HepG2 (cell line): ENCODE measurements at regions not wholly inside any gene's neighbourhood (a gene's known extent, or its start where the extent isn't known, plus 50 kb on each side); places are given as distances from the start of the nearest gene placed in this dataset.
A peak's percentile ranks its signal among the peaks of the same experiment; 100 is the strongest.

Experiments
- ATAC-seq: fragments of 200-7000 bp; cut with Tn5 transposase; 3 replicates; pipeline ENCODE4 v1.9.1; 2020; ENCODE audit warnings: mild to moderate bottlenecking, moderate library complexity
- BruUV-seq: library from RNA; stranded (reverse); fragments of 400-500 nt; replicated peaks from 2 replicates; lab custom pipeline; 2021; lab: Mats Ljungman, UMichigan
- CTCF ChIA-PET: fragments of 300-600 bp; formaldehyde crosslinking; extraction: SDS; loops from one replicate; lab custom pipeline; 2021; ENCODE audit warnings: low total read pairs, inconsistent platforms, low intra/inter-chr PET ratio; lab: Yijun Ruan, JAX
- POLR2A ChIA-PET: fragments of 350-600 bp; sonication (Branson Sonifier 250); formaldehyde crosslinking; loops from one replicate; lab custom pipeline; 2020; ENCODE audit warnings: antibody characterized with exemption, inconsistent platforms; lab: Yijun Ruan, JAX
- DNase-seq: peaks from one replicate; pipeline ENCODE4 v3.0.0-alpha.2; 2015; ENCODE audit warnings: low spot score
- FAIRE-seq: peaks from 3 replicates; lab custom pipeline; 2011; peaks lifted over from hg19 to GRCh38; lab: Jason Lieb, UNC
- H2AFZ ChIP-seq: one replicate; pipeline ENCODE4 v1.6.1; 2011; ENCODE audit warnings: low read length, inconsistent platforms
- H3K27ac ChIP-seq: fragments of 300-600 bp; 3 replicates; pipeline ENCODE4 v1.8.0; 2011; ENCODE audit warnings: mixed run types, mild to moderate bottlenecking, mixed read lengths, low read length, inconsistent platforms; ENCODE audit not compliant: insufficient read depth; ENCODE audit errors: extremely low read length
- H3K27me3 ChIP-seq, 2 experiments: fragments of 200-600 bp in 1 of 2; 2 replicates in 1 of 2; 3 replicates in 1 of 2; pipeline versions ENCODE4 v1.6.0 to v1.8.0; 2011; ENCODE audit warnings: low read length in 2 of 2, mild to moderate bottlenecking in 2 of 2, moderate library complexity in 2 of 2, inconsistent platforms in 1 of 2; ENCODE audit not compliant: insufficient read depth in 2 of 2, control insufficient read depth in 1 of 2
- H3K36me3 ChIP-seq, 2 experiments: fragments of 200-600 bp in 1 of 2; replicated peaks in 1 of 2; 2 replicates in 1 of 2; 3 replicates in 1 of 2; pipeline versions ENCODE4 v1.5.1 to v1.8.0; 2011; ENCODE audit warnings: low read length in 2 of 2, inconsistent platforms in 1 of 2; ENCODE audit not compliant: insufficient read depth in 2 of 2, control insufficient read depth in 1 of 2
- H3K4me1 ChIP-seq: 2 replicates; pipeline ENCODE4 v1.5.1; 2012; ENCODE audit warnings: low read length, inconsistent platforms; ENCODE audit not compliant: insufficient read depth
- H3K4me2 ChIP-seq: 2 replicates; pipeline ENCODE4 v1.6.0; 2011; ENCODE audit warnings: low read depth, low read length, inconsistent platforms
- H3K4me3 ChIP-seq, 3 experiments: fragments of 200-600 bp in 1 of 3; sonication (generic), shearing (Covaris generic) in 1 of 3; replicated peaks in 1 of 3; 2 replicates each; pipeline ENCODE4 v1.5.1; 2011 to 2016; ENCODE audit warnings: low read length in 3 of 3, inconsistent platforms in 2 of 3, low read depth in 2 of 3, mild to moderate bottlenecking in 2 of 3, control low read depth in 1 of 3, mixed read lengths in 1 of 3; ENCODE audit not compliant: insufficient read depth in 1 of 3
- H3K79me2 ChIP-seq: one replicate; pipeline ENCODE4 v1.6.1; 2011; ENCODE audit warnings: low read length, inconsistent platforms; ENCODE audit not compliant: insufficient read depth
- H3K9ac ChIP-seq: 2 replicates; pipeline ENCODE4 v1.6.0; 2011; ENCODE audit warnings: mild to moderate bottlenecking, low read depth, low read length, inconsistent platforms; ENCODE audit not compliant: insufficient read depth
- H3K9me3 ChIP-seq: 2 replicates; pipeline ENCODE4 v1.5.1; 2012; ENCODE audit warnings: mild to moderate bottlenecking, low read length
- H4K20me1 ChIP-seq: 2 replicates; pipeline ENCODE4 v1.6.0; 2011; ENCODE audit warnings: inconsistent platforms, mild to moderate bottlenecking, low read length, moderate library complexity; ENCODE audit not compliant: insufficient read depth
- CEBPB ChIP-seq: IDR thresholded peaks from 2 replicates; pipeline ENCODE4 v1.6.1; 2011; ENCODE audit warnings: low read depth, low read length, improper control_type of control experiment, borderline replicate concordance
- FOXA3 ChIP-seq: IDR thresholded peaks from 2 replicates; pipeline ENCODE4 v1.6.1; 2016; ENCODE audit warnings: missing genetic modification reagents, missing compliant biosample characterization
- HNF4A ChIP-seq: sonication (generic); formaldehyde crosslinking; IDR thresholded peaks from 2 replicates; pipeline ENCODE4 v1.4.0; 2020; ENCODE audit warnings: missing genetic modification reagents
- PITX1 ChIP-seq: sonication (generic); formaldehyde crosslinking; IDR thresholded peaks from 2 replicates; pipeline ENCODE4 v1.5.1; 2020; ENCODE audit warnings: mild to moderate bottlenecking, missing genetic modification reagents
- PLRG1 ChIP-seq: fragments of 450-650 bp; conservative IDR thresholded peaks from 2 replicates; pipeline ENCODE4 v1.6.1; 2016
- SAFB2 ChIP-seq: sonication (generic); formaldehyde crosslinking; IDR thresholded peaks from 2 replicates; pipeline ENCODE4 v1.5.1; 2020; ENCODE audit warnings: missing genetic modification reagents, low read depth, mild to moderate bottlenecking, borderline replicate concordance
- SAP130 ChIP-seq: IDR thresholded peaks from 2 replicates; pipeline ENCODE4 v1.6.1; 2016; ENCODE audit warnings: low read depth
- TBX2 ChIP-seq: sonication (generic); formaldehyde crosslinking; IDR thresholded peaks from 2 replicates; pipeline ENCODE4 v1.5.0; 2020; ENCODE audit warnings: missing genetic modification reagents, mild to moderate bottlenecking, borderline replicate concordance
- ZBTB10 ChIP-seq: sonication (generic); formaldehyde crosslinking; IDR thresholded peaks from 2 replicates; pipeline ENCODE4 v1.4.0; 2020; ENCODE audit warnings: missing genetic modification reagents, borderline replicate concordance
- ZBTB8A ChIP-seq: sonication (generic); formaldehyde crosslinking; IDR thresholded peaks from 2 replicates; pipeline ENCODE4 v1.4.0; 2020; ENCODE audit warnings: mild to moderate bottlenecking, low read depth, missing genetic modification reagents, borderline replicate concordance
- ZIK1 ChIP-seq: sonication (generic); formaldehyde crosslinking; IDR thresholded peaks from 2 replicates; pipeline ENCODE4 v1.5.0; 2020; ENCODE audit warnings: mild to moderate bottlenecking, low read depth, missing genetic modification reagents, borderline replicate concordance
- ZNF124 ChIP-seq: sonication (generic); formaldehyde crosslinking; IDR thresholded peaks from 2 replicates; pipeline ENCODE4 v1.4.0; 2020; ENCODE audit warnings: missing genetic modification reagents
- ZNF24 ChIP-seq: fragments of 450-650 bp; IDR thresholded peaks from 2 replicates; pipeline ENCODE4 v1.6.1; 2017; ENCODE audit warnings: antibody characterized with exemption, mild to moderate bottlenecking
- ZNF263 ChIP-seq: sonication (generic); formaldehyde crosslinking; IDR thresholded peaks from 2 replicates; pipeline ENCODE4 v1.4.0; 2020; ENCODE audit warnings: missing genetic modification reagents
- ZNF280D ChIP-seq: sonication (generic); formaldehyde crosslinking; IDR thresholded peaks from 2 replicates; pipeline ENCODE4 v1.5.1; 2020; ENCODE audit warnings: mild to moderate bottlenecking, missing genetic modification reagents
- WGBS: methylation state at CpG from one replicate; pipeline ENCODE4 v1.1.6; 2017; ENCODE audit warnings: low lambda C conversion rate; 5-methylcytosine and 5-hydroxymethylcytosine counted together
- in situ Hi-C: cut with HindIII; loops from 2 replicates; pipeline ENCODE4 v1.10.0; 2017; ENCODE audit warnings: low pct_unique_long_range_greater_than_20kb; ENCODE audit not compliant: extremely low pct_ligation_motif_present
- intact Hi-C: fragments of 100-400 bp; cut with micrococcal nuclease; formaldehyde crosslinking; loops from one replicate; pipeline ENCODE4 v1.10.0; 2022; ENCODE audit not compliant: unreplicated experiment

GRCh38 chr7:28276298-28276697 lies 95.7 kb upstream of the JAZF1 start:
- Histone ChIP-seq H3K4me1 (no peaks in the 10 kb centered on the region), H3K4me2 (no peak overlapping the region), H3K4me3 (no peak overlapping the region), H3K9ac (no peak overlapping the region), H3K79me2 (no peaks in the 10 kb centered on the region), H2AFZ (no peak overlapping the region)
- intact Hi-C loops: no loop called here
- ATAC-seq: no peak
- BruUV-seq: no TSS peak
- POLR2A ChIA-PET: no interaction called here
- in situ Hi-C loops: no loop called here
- DNase-seq: no peak
- CTCF ChIA-PET: no interaction called here
- TF ChIP-seq SAP130 (CRISPR knock-in tag): no peak
- no peak for TF ChIP-seq ZBTB10 (CRISPR knock-in tag)
- TF ChIP-seq CEBPB: peak; percentile 37
- TF ChIP-seq, all 625 proteins: peak for 1
- Histone ChIP-seq H4K20me1 (no peaks in the 10 kb centered on the region), H3K27me3 (peaks cover 0 to 9% of the 10 kb centered on the region in 2 experiments; a peak in 1 of 5 replicates), H3K9me3 (no peaks in the 10 kb centered on the region), H3K27ac (no peak overlapping the region), H3K36me3 (no peaks in the 10 kb centered on the region)
- no peak for FAIRE-seq
- 1% methylated on average over 3 of the region's 3 CpGs for WGBS

DNA sequence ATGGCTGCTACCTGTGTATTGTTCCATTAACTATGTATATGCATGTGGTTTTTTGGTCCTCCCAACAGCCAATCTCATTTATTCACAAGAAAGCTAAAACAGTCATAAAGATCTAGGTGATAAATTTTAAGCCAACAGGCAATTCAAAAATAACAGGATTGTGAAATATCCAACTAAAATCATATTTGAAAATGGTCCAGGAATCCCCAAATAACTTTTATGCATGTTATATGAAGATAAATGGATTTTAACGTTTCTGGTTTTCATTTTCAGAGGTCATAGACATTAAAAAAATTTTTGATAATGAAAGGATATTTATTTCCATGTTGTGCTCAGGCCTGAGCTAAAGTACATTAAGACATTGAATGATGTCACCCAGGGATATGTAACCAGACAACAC lies 96.8 kb upstream of the JAZF1 start:
- no peaks in the 10 kb centered on the region for H3K79me2 ChIP-seq
- H3K4me1 ChIP-seq: no peaks in the 10 kb centered on the region
- no peak overlapping the region for H3K4me3 ChIP-seq
- no peaks in the 10 kb centered on the region for H3K36me3 ChIP-seq
- in situ Hi-C loops (no loop called here), intact Hi-C loops (no loop called here)
- WGBS: 0% methylated on average over 1 of the region's 1 CpG
- peaks cover 0 to 10% of the 10 kb centered on the region in 2 experiments; a peak in 2 of 5 replicates for H3K27me3 ChIP-seq
- ATAC-seq (no peak), FAIRE-seq (no peak), DNase-seq (no peak)
- no peak overlapping the region for H2AFZ ChIP-seq
- no peaks in the 10 kb centered on the region for H3K9me3 ChIP-seq
- no peak overlapping the region for H3K4me2 ChIP-seq
- POLR2A ChIA-PET: no interaction called here
- no peak overlapping the region for H3K27ac ChIP-seq
- no peak overlapping the region for H3K9ac ChIP-seq
- CTCF ChIA-PET: no interaction called here
- H4K20me1 ChIP-seq: no peaks in the 10 kb centered on the region
- BruUV-seq: no TSS peak
- no peak for TF ChIP-seq PITX1 (CRISPR knock-in tag)
- no peak for TF ChIP-seq HNF4A
- no peak for TF ChIP-seq ZNF124 (CRISPR knock-in tag)
- no peak for TF ChIP-seq SAFB2 (CRISPR knock-in tag)
- TF ChIP-seq ZNF263 (CRISPR knock-in tag): no peak
- TF ChIP-seq TBX2 (CRISPR knock-in tag): no peak
- no peak for TF ChIP-seq ZNF24
- no peak for TF ChIP-seq ZIK1 (CRISPR knock-in tag)
- no peak for TF ChIP-seq PLRG1
- TF ChIP-seq ZBTB8A (CRISPR knock-in tag): no peak
- TF ChIP-seq FOXA3 (CRISPR knock-in tag): no peak
- TF ChIP-seq ZNF280D: no peak
